Immature natural killer cell (primary cell): ENCODE measurements at regions not wholly inside any gene's neighbourhood (a gene's known extent, or its start where the extent isn't known, plus 50 kb on each side); places are given as distances from the start of the nearest gene placed in this dataset.

Source experiments
- DNase-seq, 3 donors: peaks; one replicate each; pipeline ENCODE4 v3.0.0; 2022; ENCODE audit warnings: mixed read lengths in 1 of 3
- H3K27ac Mint-ChIP-seq, 6 donors: one replicate each; pipeline ENCODE4 v1.8.0; 2020; ENCODE audit warnings: mixed read lengths in 6 of 6, mild to moderate bottlenecking in 5 of 6, inconsistent platforms in 4 of 6, moderate library complexity in 3 of 6
- H3K27me3 Mint-ChIP-seq, 3 donors: one replicate each; pipeline ENCODE4 v1.8.0; 2020 to 2021; ENCODE audit warnings: low read depth in 3 of 3, mild to moderate bottlenecking in 3 of 3, mixed read lengths in 3 of 3, moderate library complexity in 3 of 3, inconsistent platforms in 1 of 3
- H3K36me3 Mint-ChIP-seq, 3 donors: one replicate each; pipeline ENCODE4 v1.8.0; 2020; ENCODE audit warnings: mixed read lengths in 3 of 3, inconsistent platforms in 2 of 3, mild to moderate bottlenecking in 2 of 3
- H3K4me1 Mint-ChIP-seq, 2 donors: one replicate each; pipeline ENCODE4 v1.8.0; 2020; ENCODE audit warnings: inconsistent platforms in 2 of 2, mild to moderate bottlenecking in 2 of 2, mixed read lengths in 2 of 2, moderate library complexity in 1 of 2
- H3K4me3 Mint-ChIP-seq, 5 donors: one replicate each; pipeline ENCODE4 v1.8.0; 2020; ENCODE audit warnings: mild to moderate bottlenecking in 5 of 5, mixed read lengths in 5 of 5, inconsistent platforms in 3 of 5, moderate library complexity in 3 of 5
- H3K9me3 Mint-ChIP-seq, 6 donors: one replicate each; pipeline ENCODE4 v1.8.0; 2020; ENCODE audit warnings: mild to moderate bottlenecking in 6 of 6, mixed read lengths in 6 of 6, inconsistent platforms in 4 of 6, moderate library complexity in 3 of 6

GRCh38 chrX:109854096-109854495 is 121.0 kb upstream of the ACSL4 start:
- Mint-ChIP-seq H3K36me3 (no peaks in the 10 kb centered on the region), H3K4me3 (no peak overlapping the region), H3K27me3 (peaks cover 3 to 7% (median 4%) of the 10 kb centered on the region in 3 donors), H3K27ac (no peak overlapping the region), H3K4me1 (no peaks in the 10 kb centered on the region), H3K9me3 (no peaks in the 10 kb centered on the region)
- DNase-seq: no peak

GRCh38 chrX:109855501-109855900 is 122.4 kb upstream of the ACSL4 start:
- H3K27me3 Mint-ChIP-seq: peaks cover 3 to 7% (median 4%) of the 10 kb centered on the region in 3 donors
- no peak overlapping the region for H3K27ac Mint-ChIP-seq
- no peaks in the 10 kb centered on the region for H3K9me3 Mint-ChIP-seq
- H3K4me1 Mint-ChIP-seq: no peaks in the 10 kb centered on the region
- H3K4me3 Mint-ChIP-seq: no peak overlapping the region
- no peak for DNase-seq
- no peaks in the 10 kb centered on the region for H3K36me3 Mint-ChIP-seq

- Mint-ChIP-seq H3K36me3 (no peaks in the 10 kb centered on the region), H3K27me3 (peaks cover 0 to 7% (median 4%) of the 10 kb centered on the region in 3 donors), H3K4me3 (no peak overlapping the region), H3K27ac (no peak overlapping the region), H3K9me3 (no peaks in the 10 kb centered on the region), H3K4me1 (no peaks in the 10 kb centered on the region)
- DNase-seq: peak; percentile 23 to 36 (median 25)
Observed at GRCh38 chrX:109856974-109857373, 123.9 kb upstream of the ACSL4 start.

- peaks cover 0 to 7% (median 4%) of the 10 kb centered on the region in 3 donors for H3K27me3 Mint-ChIP-seq
- H3K36me3 Mint-ChIP-seq: no peaks in the 10 kb centered on the region
- no peak overlapping the region for H3K4me3 Mint-ChIP-seq
- no peaks in the 10 kb centered on the region for H3K4me1 Mint-ChIP-seq
- no peak overlapping the region for H3K27ac Mint-ChIP-seq
- H3K9me3 Mint-ChIP-seq: no peaks in the 10 kb centered on the region
- DNase-seq: no peak
Observed at GRCh38 chrX:109857584-109858228, 124.6 kb upstream of the ACSL4 start.

DNA sequence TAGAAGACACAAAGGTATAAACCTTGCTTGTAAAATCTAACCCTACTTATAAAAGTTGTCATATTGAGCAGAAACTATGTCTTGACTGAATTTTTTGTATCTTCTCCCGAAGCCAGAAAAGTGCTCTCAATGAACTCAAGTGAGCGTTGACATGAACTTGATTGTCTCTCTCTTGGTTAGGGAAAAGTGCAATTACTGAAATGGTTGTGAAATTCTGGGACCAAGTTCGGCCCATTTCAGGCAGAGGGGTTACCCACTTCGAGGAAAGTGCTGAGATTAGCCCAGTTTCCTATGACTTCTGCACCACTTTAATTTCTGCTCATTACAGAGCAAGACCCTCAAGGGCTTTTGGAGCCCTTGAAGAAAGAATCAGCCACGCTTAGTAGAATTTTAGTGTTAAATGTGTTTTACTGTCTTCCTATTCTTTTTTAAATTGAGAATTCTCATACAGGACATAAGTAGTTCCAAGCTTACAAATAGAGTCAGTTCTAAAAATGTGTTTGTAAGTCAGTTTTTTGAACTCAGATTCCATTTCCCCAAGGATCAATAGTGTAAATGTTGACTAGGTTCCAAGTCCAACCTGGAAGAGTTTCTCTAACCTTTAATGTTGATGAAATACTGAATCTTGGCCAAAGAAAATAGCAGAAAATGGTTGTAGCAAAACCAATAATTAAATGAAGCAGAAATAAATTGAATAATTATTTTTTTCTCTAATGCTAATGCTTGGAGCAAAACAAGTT is 125.7 kb upstream of the ACSL4 start:
- Mint-ChIP-seq H3K27ac (no peak overlapping the region), H3K4me1 (no peaks in the 10 kb centered on the region), H3K36me3 (no peaks in the 10 kb centered on the region), H3K9me3 (no peaks in the 10 kb centered on the region), H3K4me3 (no peak overlapping the region), H3K27me3 (peaks cover 0 to 7% (median 4%) of the 10 kb centered on the region in 3 donors)
- no peak for DNase-seq

DNA sequence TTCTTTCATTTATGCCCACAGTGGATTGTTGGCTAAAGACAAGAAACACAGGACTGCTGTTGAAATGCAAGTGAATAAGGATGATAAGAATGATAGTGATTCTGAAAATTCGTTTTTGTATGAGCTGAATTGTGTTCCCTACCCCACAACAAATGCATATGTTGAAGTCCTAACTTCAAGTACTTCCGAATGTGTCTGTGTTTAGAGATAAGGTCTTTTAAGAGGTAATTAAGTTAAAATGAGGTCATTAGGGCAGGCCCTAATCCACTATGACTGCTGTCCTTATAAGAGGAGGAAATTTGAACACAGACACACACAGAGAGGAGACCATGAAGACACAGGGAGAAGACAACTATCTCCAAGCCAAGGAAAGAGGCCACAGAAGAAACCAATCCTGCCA is 126.6 kb upstream of the ACSL4 start:
- Mint-ChIP-seq H3K36me3 (no peaks in the 10 kb centered on the region), H3K27me3 (peaks cover 0 to 5% (median 4%) of the 10 kb centered on the region in 3 donors), H3K27ac (no peak overlapping the region), H3K9me3 (no peaks in the 10 kb centered on the region), H3K4me3 (no peak overlapping the region), H3K4me1 (no peaks in the 10 kb centered on the region)
- no peak for DNase-seq

- Mint-ChIP-seq H3K27me3 (peaks cover 3 to 9% (median 5%) of the 10 kb centered on the region in 3 donors), H3K9me3 (no peaks in the 10 kb centered on the region), H3K27ac (no peak overlapping the region), H3K4me3 (no peak overlapping the region), H3K4me1 (no peaks in the 10 kb centered on the region), H3K36me3 (no peaks in the 10 kb centered on the region)
- DNase-seq: no peak
Observed at GRCh38 chrX:109862433-109862832, 129.4 kb upstream of the ACSL4 start.

- Mint-ChIP-seq H3K4me1 (no peaks in the 10 kb centered on the region), H3K9me3 (peaks cover 0 to 1% (median 0%) of the 10 kb centered on the region in 6 donors), H3K27me3 (peaks cover 0 to 6% (median 3%) of the 10 kb centered on the region in 3 donors), H3K4me3 (no peak overlapping the region), H3K36me3 (no peaks in the 10 kb centered on the region), H3K27ac (no peak overlapping the region)
- no peak for DNase-seq
Observed at GRCh38 chrX:109863811-109864210, 130.8 kb upstream of the ACSL4 start.

GRCh38 chrX:109871121-109871888 is 131.6 kb upstream of the TMEM164 start:
- Mint-ChIP-seq H3K4me1 (no peaks in the 10 kb centered on the region), H3K36me3 (no peaks in the 10 kb centered on the region), H3K27me3 (peaks cover 2 to 5% (median 4%) of the 10 kb centered on the region in 3 donors), H3K4me3 (no peak overlapping the region), H3K27ac (no peak overlapping the region), H3K9me3 (peaks cover 0 to 1% (median 0%) of the 10 kb centered on the region in 6 donors)
- no peak for DNase-seq

DNA sequence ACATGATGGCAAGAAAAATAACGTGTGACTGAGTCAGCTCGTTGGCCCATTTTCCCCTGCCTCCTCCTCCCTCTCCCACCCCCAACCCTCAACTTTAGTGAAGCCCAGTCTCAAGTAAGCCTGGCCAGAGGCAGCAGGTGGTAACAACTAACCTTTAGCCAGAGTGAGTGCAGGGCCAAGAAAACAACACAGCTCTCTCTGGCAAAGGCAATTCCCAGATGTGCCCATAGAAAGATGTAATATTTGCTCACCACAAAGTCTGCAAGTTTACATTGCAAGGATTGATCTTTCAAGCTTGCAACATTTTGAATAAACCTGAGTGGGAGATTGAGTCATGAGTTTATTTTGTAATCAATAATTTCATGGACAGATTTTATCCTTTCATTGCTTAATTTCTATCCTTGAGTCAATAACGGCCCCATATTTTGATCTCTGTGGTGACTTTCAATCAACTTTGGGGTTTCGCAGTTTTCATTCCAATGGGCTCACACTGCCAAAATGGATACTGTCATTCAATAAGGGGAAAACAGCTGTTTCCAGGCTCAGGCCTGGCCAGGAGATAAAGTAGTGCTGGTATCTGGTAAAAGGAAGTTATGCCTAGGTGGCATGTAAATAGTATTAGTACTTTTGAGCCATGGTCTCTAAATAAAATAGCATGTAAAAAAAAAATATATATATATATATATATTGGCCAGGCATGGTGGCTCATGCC is 130.7 kb upstream of the TMEM164 start:
- Mint-ChIP-seq H3K4me1 (no peaks in the 10 kb centered on the region), H3K27ac (no peak overlapping the region), H3K9me3 (peaks cover 0 to 1% (median 0%) of the 10 kb centered on the region in 6 donors), H3K4me3 (no peak overlapping the region), H3K27me3 (peaks cover 2 to 4% (median 2%) of the 10 kb centered on the region in 3 donors), H3K36me3 (no peaks in the 10 kb centered on the region)
- no peak for DNase-seq

- Mint-ChIP-seq H3K36me3 (no peaks in the 10 kb centered on the region), H3K4me3 (no peak overlapping the region), H3K27me3 (peaks cover 2 to 3% (median 2%) of the 10 kb centered on the region in 3 donors), H3K27ac (no peak overlapping the region), H3K9me3 (no peaks in the 10 kb centered on the region), H3K4me1 (no peaks in the 10 kb centered on the region)
- DNase-seq: no peak
Observed at GRCh38 chrX:109873574-109873973, 129.3 kb upstream of the TMEM164 start.

- H3K36me3 Mint-ChIP-seq: no peaks in the 10 kb centered on the region
- H3K27ac Mint-ChIP-seq: no peak overlapping the region
- no peaks in the 10 kb centered on the region for H3K9me3 Mint-ChIP-seq
- peaks cover 2 to 3% (median 2%) of the 10 kb centered on the region in 3 donors for H3K27me3 Mint-ChIP-seq
- DNase-seq: no peak
- no peak overlapping the region for H3K4me3 Mint-ChIP-seq
- H3K4me1 Mint-ChIP-seq: no peaks in the 10 kb centered on the region
Observed at GRCh38 chrX:109873983-109874382, 128.9 kb upstream of the TMEM164 start.

DNA sequence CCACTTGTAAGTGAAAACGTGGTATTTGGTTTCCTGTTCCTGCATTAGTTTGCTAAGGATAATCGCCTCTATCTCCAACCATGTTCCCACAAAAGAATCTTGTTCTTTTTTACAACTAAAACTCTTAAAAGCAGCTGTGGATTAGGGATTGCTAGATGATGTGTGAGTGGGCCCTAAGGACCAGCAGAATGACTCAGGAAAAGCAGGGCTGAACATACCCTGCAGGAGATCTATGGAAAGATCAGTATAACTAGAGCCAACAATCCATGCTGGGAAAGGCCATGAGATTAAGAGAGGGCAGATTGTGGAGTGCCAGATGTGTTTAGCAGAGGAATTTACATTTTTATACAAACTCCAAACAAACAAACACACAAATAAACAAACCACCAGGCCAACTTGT is 128.4 kb upstream of the TMEM164 start:
- Mint-ChIP-seq H3K36me3 (no peaks in the 10 kb centered on the region), H3K4me1 (no peaks in the 10 kb centered on the region), H3K27ac (no peak overlapping the region), H3K27me3 (peaks cover 0 to 3% (median 2%) of the 10 kb centered on the region in 3 donors), H3K4me3 (no peak overlapping the region), H3K9me3 (no peaks in the 10 kb centered on the region)
- DNase-seq: no peak
